A549 (cell line): ENCODE measurements at regions not wholly inside any gene's neighbourhood (a gene's known extent, or its start where the extent isn't known, plus 50 kb on each side); places are given as distances from the start of the nearest gene placed in this dataset.

ENCODE experiments used
- ATAC-seq, 2 experiments: fragments of 200-7000 bp in 1 of 2; fragments of >200 bp in 1 of 2; cut with Nextera tagmentation in 1 of 2; cut with Tn5 transposase in 1 of 2; 3 replicates each; pipeline versions ENCODE4 v1.8.0 to v1.9.1; 2018 to 2020; ENCODE audit warnings: mild to moderate bottlenecking in 1 of 2, moderate library complexity in 1 of 2
- CTCF ChIA-PET: fragments of 300-600 bp; sonication (Branson Sonifier 250); formaldehyde crosslinking; extraction: SDS; loops from one replicate; lab custom pipeline; 2021; ENCODE audit warnings: antibody characterized with exemption, inconsistent platforms; lab: Yijun Ruan, JAX
- POLR2A ChIA-PET: fragments of 350-600 bp; formaldehyde crosslinking; extraction: SDS; loops from one replicate; lab custom pipeline; 2021; ENCODE audit warnings: antibody characterized with exemption, inconsistent platforms; lab: Yijun Ruan, JAX
- DNase-seq, 2 experiments: peaks; one replicate each; pipeline versions ENCODE4 v3.0.0 to v3.0.0-alpha.2; 2011 to 2016; ENCODE audit warnings: low read depth in 1 of 2, low spot score in 1 of 2
- FAIRE-seq: peaks from 2 replicates; lab custom pipeline; 2011; peaks lifted over from hg19 to GRCh38; lab: Jason Lieb, UNC
- H3K27ac ChIP-seq, 2 experiments: fragments of >200 bp; sonication (Bioruptor Twin); formaldehyde crosslinking; 3 replicates each; pipeline ENCODE4 v1.5.1; 2016 to 2017
- H3K4me1 ChIP-seq: fragments of >200 bp; sonication (Bioruptor Twin); formaldehyde crosslinking; 3 replicates; pipeline ENCODE4 v1.6.1; 2016
- H3K4me2 ChIP-seq: fragments of >200 bp; sonication (Bioruptor Twin); formaldehyde crosslinking; 3 replicates; pipeline ENCODE4 v1.6.1; 2016
- H3K4me3 ChIP-seq: fragments of >200 bp; sonication (Bioruptor Twin); formaldehyde crosslinking; 3 replicates; pipeline ENCODE4 v1.5.1; 2016
- H3K9me3 ChIP-seq: fragments of >200 bp; sonication (Bioruptor Twin); formaldehyde crosslinking; 3 replicates; pipeline ENCODE4 v1.6.1; 2016
- ATOH8 ChIP-seq: fragments of 250-450 bp; sonication (Bioruptor Pico); IDR thresholded peaks from 2 replicates; pipeline ENCODE4 v1.5.0; 2020; ENCODE audit warnings: low read depth, mild to moderate bottlenecking, moderate library complexity
- E2F6 ChIP-seq: IDR thresholded peaks from 2 replicates; pipeline ENCODE4 v1.6.1; 2012; ENCODE audit warnings: low read depth, borderline replicate concordance
- EHF ChIP-seq: fragments of 250-450 bp; sonication (Bioruptor Pico); IDR thresholded peaks from 2 replicates; pipeline ENCODE4 v1.5.0; 2020; ENCODE audit warnings: mild to moderate bottlenecking
- ELK1 ChIP-seq: fragments of 150-350 bp; IDR thresholded peaks from 2 replicates; pipeline ENCODE4 v1.6.1; 2014; ENCODE audit warnings: low read depth, mild to moderate bottlenecking, low read length
- FOSB ChIP-seq: fragments of 250-450 bp; sonication (Bioruptor Pico); IDR thresholded peaks from 2 replicates; pipeline ENCODE4 v1.5.0; 2020; ENCODE audit warnings: mild to moderate bottlenecking, moderate library complexity
- FOXS1 ChIP-seq: fragments of 250-450 bp; sonication (Bioruptor Pico); IDR thresholded peaks from 2 replicates; pipeline ENCODE4 v1.5.0; 2020; ENCODE audit warnings: mild to moderate bottlenecking, moderate library complexity
- HDAC2 ChIP-seq: fragments of 200-600 bp; sonication (generic); IDR thresholded peaks from 2 replicates; pipeline ENCODE4 v1.6.1; 2016
- HOXA7 ChIP-seq: fragments of 250-450 bp; sonication (Bioruptor Pico); IDR thresholded peaks from 2 replicates; pipeline ENCODE4 v1.5.0; 2020; ENCODE audit warnings: mild to moderate bottlenecking, moderate library complexity
- JUN ChIP-seq, 2 experiments: fragments of >200 bp; sonication (Bioruptor Twin); formaldehyde crosslinking; IDR thresholded peaks; 2 replicates in 1 of 2; 3 replicates in 1 of 2; pipeline ENCODE4 v1.6.1; 2016 to 2017
- KDM5A ChIP-seq: fragments of 200-600 bp; sonication (generic); IDR thresholded peaks from 2 replicates; pipeline ENCODE4 v1.6.1; 2016; ENCODE audit warnings: antibody characterized with exemption, mild to moderate bottlenecking
- MAFK ChIP-seq: fragments of 450-650 bp; IDR thresholded peaks from 2 replicates; pipeline ENCODE4 v1.6.1; 2014; ENCODE audit not compliant: partially characterized antibody
- MYC ChIP-seq: IDR thresholded peaks from 2 replicates; pipeline ENCODE4 v1.6.1; 2012; ENCODE audit warnings: mild to moderate bottlenecking, inconsistent platforms, low read length, improper control_type of control experiment, borderline replicate concordance
- PBX3 ChIP-seq: IDR thresholded peaks from 2 replicates; pipeline ENCODE4 v1.6.1; 2012
- PHF8 ChIP-seq: fragments of 200-600 bp; sonication (generic); IDR thresholded peaks from 2 replicates; pipeline ENCODE4 v1.6.1; 2016; ENCODE audit warnings: low read depth, mild to moderate bottlenecking, antibody characterized with exemption, moderate library complexity, borderline replicate concordance
- RARB ChIP-seq: fragments of 250-450 bp; sonication (Bioruptor Pico); IDR thresholded peaks from 2 replicates; pipeline ENCODE4 v1.8.0; 2021; ENCODE audit warnings: mild to moderate bottlenecking, moderate library complexity
- RNF2 ChIP-seq: fragments of 200-600 bp; sonication (generic); IDR thresholded peaks from 2 replicates; pipeline ENCODE4 v1.6.1; 2016; ENCODE audit warnings: low read depth, mild to moderate bottlenecking, antibody characterized with exemption, moderate library complexity, borderline replicate concordance
- SMC3 ChIP-seq: fragments of >200 bp; sonication (Bioruptor Twin); formaldehyde crosslinking; IDR thresholded peaks from 3 replicates; pipeline ENCODE4 v1.6.1; 2018; ENCODE audit warnings: inconsistent platforms
- SREBF2 ChIP-seq: fragments of 450-650 bp; IDR thresholded peaks from 2 replicates; pipeline ENCODE4 v1.6.1; 2014; ENCODE audit warnings: mild to moderate bottlenecking, moderate library complexity
- TFCP2L1 ChIP-seq: fragments of 250-450 bp; sonication (Bioruptor Pico); IDR thresholded peaks from 2 replicates; pipeline ENCODE4 v1.5.0; 2021; ENCODE audit warnings: mild to moderate bottlenecking
- USF2 ChIP-seq: fragments of 450-650 bp; IDR thresholded peaks from 2 replicates; pipeline ENCODE4 v1.6.1; 2014; ENCODE audit warnings: antibody characterized with exemption
- ZNF302 ChIP-seq: fragments of 250-450 bp; sonication (Bioruptor Pico); IDR thresholded peaks from 2 replicates; pipeline ENCODE4 v1.9.0; 2021; ENCODE audit warnings: inconsistent platforms, mild to moderate bottlenecking, moderate library complexity
- ZSCAN20 ChIP-seq: fragments of 250-450 bp; sonication (Bioruptor Pico); IDR thresholded peaks from 2 replicates; pipeline ENCODE4 v1.8.0; 2022; ENCODE audit warnings: mild to moderate bottlenecking, moderate library complexity
- WGBS: methylation state at CpG from one replicate; pipeline ENCODE4 v1.1.6; 2017; ENCODE audit errors: missing lambda C conversion rate; 5-methylcytosine and 5-hydroxymethylcytosine counted together

- DNase-seq (no peak), ATAC-seq (no peak), FAIRE-seq (no peak)
- ChIA-PET POLR2A (no interaction called here), CTCF (interaction anchor here (0.6 to 0.7 kb wide), 3 partner anchors 26 to 1979 kb away, joined by 3 to 4 read pairs (median 3); no protein-coding TSS in a partner anchor)
- 81% methylated on average over 5 of the region's 5 CpGs for WGBS
- no peaks in the 10 kb centered on the region for H3K4me1 ChIP-seq
- H3K4me3 ChIP-seq, result no peak overlapping the region
- H3K27ac ChIP-seq, result no peak overlapping the region
- TF ChIP-seq EHF (CRISPR knock-in tag), result no peak
- TF ChIP-seq MYC, result no peak
- peak; percentile 57 for TF ChIP-seq MAFK
- no peak for TF ChIP-seq ELK1
- no peak for TF ChIP-seq JUN (IDR thresholded peaks at IDR 0.05)
- H3K9me3 ChIP-seq, result no peaks in the 10 kb centered on the region
- H3K4me2 ChIP-seq, result no peak overlapping the region
Measured at GRCh38 chr2:19461504-19462255, 103.3 kb upstream of the OSR1 start.

- H3K27ac ChIP-seq, result no peak overlapping the region
- ChIA-PET POLR2A (no interaction called here), CTCF (no interaction called here)
- H3K4me2 ChIP-seq, result no peak overlapping the region
- no peak for FAIRE-seq
- no peaks in the 10 kb centered on the region for H3K4me1 ChIP-seq
- no peak overlapping the region for H3K4me3 ChIP-seq
- ATAC-seq, result no peak
- 80% methylated on average over 5 of the region's 5 CpGs for WGBS
- DNase-seq, result no peak
- H3K9me3 ChIP-seq, result no peaks in the 10 kb centered on the region
- TF ChIP-seq SREBF2 (no peak), FOSB (CRISPR knock-in tag) (no peak), JUN (IDR thresholded peaks at IDR 0.05) (no peak), E2F6 (no peak), USF2 (no peak), PBX3 (no peak), ZSCAN20 (no peak), KDM5A (no peak), ZNF302 (CRISPR knock-in tag) (no peak), ELK1 (no peak), SMC3 (no peak), HOXA7 (CRISPR knock-in tag) (no peak), PHF8 (no peak), RARB (CRISPR knock-in tag) (no peak), FOXS1 (CRISPR knock-in tag) (no peak), RNF2 (no peak), MYC (no peak), ATOH8 (CRISPR knock-in tag) (no peak), HDAC2 (no peak), TFCP2L1 (CRISPR knock-in tag) (no peak)
Measured at GRCh38 chr2:19460761-19461160, 102.3 kb upstream of the OSR1 start.
